NCI-H1694 treated with DMSO at 0.1 percent for 48 hours (cell line): ENCODE measurements at regions not wholly inside any gene's neighbourhood (a gene's known extent, or its start where the extent isn't known, plus 50 kb on each side); places are given as distances from the start of the nearest gene placed in this dataset.
"Not testable (repeated sequence)": the region's sequence is repeated elsewhere in the genome, so short reads cannot be mapped to it uniquely, and the experiment has no call there.

Experiments used
- DNase-seq: peaks from one replicate; lab custom pipeline; 2025; lab: John Stamatoyannopoulos, UW

- no peak for DNase-seq
These were observed 2112.9 kb upstream of the WWC1 start for GRCh38 chr5:166178411-166179080.

DNA sequence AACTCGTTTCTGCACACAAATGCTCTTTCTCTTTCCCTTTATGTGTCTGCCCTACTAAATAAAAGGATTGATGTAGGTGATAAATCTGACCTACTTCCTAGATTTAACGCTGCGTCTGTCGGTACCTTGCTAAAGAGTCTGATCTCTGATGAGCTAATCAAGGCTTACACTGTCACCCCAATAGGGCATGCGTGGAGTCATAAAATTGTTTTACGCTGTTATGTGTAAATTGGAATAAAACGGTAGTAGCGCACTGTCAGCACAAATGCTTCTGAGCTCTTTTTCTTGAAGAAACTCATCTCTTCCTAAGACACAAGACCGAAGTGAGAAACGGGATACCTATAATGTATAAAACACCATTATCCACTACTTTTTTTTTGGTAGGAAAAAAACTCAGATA lies 2106.3 kb upstream of the WWC1 start:
- no peak for DNase-seq

DNA sequence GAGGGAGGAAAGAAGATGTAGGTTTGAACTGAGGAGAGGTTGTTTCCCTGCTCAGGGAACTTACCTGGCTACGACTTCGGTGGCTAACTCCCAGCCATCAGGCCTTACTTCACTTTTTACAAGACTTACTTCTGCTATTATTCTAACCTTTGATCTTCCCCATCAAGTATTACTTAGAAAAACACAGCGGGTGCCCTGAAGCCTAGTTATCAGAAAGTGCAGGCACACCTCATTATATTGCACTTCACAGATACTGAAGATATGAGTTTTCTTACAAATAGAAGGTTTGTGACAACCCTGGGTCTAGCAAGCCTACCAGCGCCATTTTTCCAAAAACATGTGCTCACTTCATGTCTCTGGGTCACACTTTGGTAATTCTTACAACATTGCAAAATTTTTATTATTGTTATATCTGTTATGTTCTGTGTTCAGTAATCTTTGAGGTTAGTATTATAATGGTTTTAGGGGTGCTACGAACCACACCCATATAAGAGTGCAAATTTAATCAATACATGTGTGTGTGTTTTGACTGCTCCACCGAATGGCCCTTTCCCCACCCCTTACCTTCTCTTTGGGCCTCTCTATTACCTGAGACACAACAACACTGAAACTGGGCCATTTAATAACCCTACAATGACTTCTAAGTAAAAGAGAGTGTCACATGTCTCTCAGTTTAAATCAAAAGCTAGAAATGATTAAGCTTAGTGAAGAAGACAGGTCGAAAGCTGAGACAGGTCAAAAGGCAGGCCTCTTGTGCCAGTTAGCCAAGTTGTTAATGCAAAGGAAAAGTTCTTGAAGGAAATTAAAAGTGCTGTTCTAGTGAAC lies 2102.7 kb upstream of the WWC1 start:
- no peak for DNase-seq

DNA sequence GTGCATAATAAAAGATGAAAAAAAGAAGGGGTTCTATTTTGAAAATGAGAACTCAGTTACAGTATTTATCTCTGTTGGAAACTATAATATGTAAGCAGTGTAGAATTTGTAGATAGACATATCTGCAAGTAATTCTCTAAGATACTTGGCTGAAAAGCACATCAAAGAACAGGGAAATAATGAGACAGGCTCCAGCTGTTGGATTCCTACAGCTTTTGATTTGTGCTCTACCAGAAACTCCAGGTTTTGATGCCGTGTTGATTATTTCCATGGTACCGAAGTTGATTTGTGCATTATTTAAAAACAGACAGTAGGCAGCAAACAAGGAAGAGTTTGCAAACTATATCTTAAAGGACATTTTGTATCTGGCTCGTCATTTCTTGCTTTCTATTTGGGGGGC lies 2098.7 kb upstream of the WWC1 start:
- DNase-seq, result no peak

DNA sequence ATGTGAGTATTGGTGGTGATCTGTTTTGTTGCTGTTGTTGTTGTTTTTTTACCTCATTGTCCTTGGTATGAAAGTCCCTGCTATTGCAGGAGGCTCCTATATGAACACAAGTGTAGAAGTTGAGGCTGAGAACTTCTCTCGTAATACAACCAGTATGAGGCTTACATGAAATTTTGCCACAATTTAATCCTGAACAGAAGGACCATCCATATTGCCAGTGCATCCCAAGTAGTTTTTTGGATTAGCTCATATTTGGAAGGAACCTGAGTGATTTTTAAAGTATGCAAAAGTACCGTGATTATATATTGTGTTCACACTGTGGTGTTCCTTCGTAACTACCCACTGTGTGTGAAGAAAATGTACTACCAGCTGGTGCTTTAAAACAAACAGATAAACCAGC lies 2095.5 kb upstream of the WWC1 start:
- no peak for DNase-seq

DNA sequence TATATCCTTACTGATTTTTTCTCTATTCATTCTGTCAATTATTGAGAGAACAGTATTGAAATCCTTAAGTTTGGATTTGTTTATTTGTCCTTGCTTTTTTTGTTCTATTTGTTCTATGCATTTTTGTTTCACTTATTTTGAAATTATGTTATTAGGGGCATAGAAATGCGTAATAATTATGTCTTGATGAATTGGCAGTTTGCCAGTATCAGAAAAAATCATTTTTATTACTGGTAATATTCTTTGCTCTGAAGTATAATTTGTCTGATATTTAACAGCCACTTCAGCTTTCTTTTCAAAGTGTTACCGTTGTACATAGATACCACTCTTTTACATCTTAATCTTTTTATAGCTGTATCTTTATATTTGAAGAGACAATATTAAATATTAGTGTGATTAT lies 2090.9 kb upstream of the WWC1 start:
- DNase-seq, result no peak

DNA sequence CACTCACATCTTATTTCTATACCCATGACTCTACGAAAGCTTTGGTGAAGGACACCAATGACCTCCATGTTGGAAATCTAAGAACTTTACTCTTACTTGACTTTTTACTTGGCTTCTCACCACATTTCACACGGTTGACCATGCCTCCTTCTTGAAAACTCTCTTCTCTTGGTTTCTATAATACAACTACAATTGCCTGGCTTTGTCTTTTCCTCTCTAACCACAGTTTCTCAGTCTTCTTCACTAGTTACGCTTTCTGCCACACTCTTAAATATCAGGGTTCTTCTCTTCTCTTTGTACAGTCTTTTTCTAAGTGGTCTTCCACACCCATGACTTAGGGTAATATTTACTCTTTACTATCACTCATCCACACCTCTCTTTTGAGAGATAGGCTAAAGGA lies 2079.8 kb upstream of the WWC1 start:
- no peak for DNase-seq

DNA sequence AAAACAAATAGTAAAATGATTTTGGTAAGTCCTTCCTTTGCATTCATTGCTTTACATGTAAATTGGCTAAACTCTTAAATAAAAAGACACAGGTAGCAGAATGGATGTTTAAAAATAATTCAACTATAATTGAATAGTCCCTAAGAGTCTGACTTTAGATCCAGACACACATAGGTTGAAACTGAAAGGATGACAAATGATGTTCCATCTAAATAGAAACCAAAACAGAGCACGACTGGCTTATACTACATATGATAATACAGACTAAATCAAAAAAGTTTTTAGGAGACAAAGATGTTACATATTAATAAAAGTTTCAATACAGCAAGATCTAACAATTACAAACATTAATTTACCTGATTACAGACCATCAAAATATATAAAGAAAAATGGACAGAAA lies 2055.1 kb upstream of the WWC1 start:
- no peak for DNase-seq

DNA sequence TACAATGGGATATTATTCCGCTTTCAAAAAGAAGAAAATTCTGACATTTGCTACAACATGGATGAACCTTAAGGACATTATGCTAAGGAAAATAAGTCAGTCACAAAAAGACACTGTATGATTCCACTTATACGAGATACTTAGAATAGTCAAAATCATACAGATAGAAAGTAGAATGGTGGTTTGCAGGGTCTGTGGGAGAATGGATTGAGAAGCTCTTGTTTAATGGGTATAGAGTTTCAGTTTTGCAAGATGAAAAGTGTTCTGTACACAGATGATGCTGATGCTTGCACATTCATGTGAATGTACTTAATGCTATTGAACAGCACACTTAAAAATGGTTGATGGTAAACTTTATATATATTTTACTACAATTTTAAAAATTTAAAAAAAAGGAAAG lies 2050.7 kb upstream of the WWC1 start:
- DNase-seq, result no peak

GRCh38 chr5:166245556-166245955 lies 2045.9 kb upstream of the WWC1 start:
- no peak for DNase-seq

DNA sequence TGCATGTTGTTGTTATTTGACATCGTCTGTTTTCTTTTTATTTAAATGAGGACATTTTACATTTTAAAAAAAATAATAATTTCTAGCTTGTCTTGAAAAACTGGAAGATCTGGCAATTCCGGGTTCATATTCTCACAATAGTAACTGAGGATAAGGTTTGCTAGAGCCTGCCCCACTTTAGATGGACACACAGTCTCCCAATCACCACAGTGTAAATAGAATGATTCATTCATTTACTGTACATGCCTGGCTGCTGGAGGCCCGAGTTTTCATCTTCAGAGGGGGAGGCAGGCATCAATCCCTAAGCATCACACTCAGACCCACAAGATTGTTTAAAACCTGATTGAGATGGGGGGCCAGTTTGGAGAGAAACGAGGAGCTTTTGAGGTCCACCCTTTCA lies 2039.7 kb upstream of the WWC1 start:
- DNase-seq, result no peak

DNA sequence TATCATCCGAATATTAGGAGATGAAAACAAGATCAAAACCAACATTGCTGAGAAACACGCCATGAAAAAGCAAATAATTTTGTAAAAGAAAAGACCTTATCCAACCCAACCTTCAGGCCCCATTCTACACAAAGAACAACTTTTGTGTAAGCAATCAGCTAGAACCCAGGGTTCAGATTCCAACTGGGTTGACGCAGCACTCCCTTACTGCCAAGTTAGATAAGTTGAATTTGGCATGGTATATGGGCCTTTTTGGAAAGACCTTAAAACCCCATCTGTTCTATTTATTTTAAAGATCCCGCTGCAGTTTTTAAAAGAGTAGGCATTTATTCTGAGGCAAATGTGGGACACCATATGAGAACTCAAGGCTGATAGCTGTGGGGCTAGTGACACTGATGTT lies 2033.8 kb upstream of the WWC1 start:
- DNase-seq, result no peak

GRCh38 chr5:166262395-166262794 lies 2029.0 kb upstream of the WWC1 start:
- no peak for DNase-seq

- no peak for DNase-seq
These were observed 2023.5 kb upstream of the WWC1 start for GRCh38 chr5:166267907-166268306.

- DNase-seq, result no peak
These were observed 2020.7 kb upstream of the WWC1 start for GRCh38 chr5:166270712-166271111.

- DNase-seq, result no peak
These were observed 2015.4 kb upstream of the WWC1 start for GRCh38 chr5:166276006-166276405.

DNA sequence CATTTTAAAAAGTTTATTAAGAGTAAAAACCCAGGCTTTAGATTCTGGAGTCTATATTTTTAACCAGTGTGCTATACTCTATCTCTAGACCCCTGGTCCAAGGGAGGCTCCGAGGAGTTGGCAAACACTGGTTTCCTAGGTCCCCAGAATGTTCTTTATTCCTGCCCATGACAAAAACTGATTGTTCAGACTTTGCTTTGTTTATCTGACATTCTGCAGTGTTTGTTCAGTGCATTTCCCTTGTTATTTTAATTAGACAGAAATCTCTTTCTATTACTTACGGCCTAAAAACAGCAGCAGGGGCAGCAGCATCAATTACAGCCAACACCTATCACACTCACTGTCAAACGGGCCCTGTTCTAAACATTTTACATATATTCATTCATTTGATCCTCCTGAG lies 2011.6 kb upstream of the WWC1 start:
- DNase-seq, result no peak

- DNase-seq, result no peak
These were observed 2010.0 kb upstream of the WWC1 start for GRCh38 chr5:166281433-166281832.

DNA sequence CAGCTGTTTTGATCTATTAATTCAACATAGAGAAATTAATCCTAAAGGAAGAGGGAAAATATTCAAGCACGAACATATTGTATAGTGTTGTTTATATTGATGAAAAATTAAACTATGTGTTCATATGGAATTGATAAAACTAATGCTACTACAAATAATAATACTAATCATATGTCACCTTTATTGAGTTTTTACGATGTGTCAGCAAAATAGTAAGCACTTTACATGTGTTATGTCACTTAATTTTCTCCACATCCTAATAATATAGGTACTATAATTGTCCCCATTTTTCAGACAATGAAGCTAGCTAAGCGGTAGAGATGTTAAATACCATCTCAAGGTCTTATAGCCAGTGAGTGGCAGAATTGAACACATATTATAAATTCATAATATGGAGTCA lies 2008.5 kb upstream of the WWC1 start:
- DNase-seq, result no peak

DNA sequence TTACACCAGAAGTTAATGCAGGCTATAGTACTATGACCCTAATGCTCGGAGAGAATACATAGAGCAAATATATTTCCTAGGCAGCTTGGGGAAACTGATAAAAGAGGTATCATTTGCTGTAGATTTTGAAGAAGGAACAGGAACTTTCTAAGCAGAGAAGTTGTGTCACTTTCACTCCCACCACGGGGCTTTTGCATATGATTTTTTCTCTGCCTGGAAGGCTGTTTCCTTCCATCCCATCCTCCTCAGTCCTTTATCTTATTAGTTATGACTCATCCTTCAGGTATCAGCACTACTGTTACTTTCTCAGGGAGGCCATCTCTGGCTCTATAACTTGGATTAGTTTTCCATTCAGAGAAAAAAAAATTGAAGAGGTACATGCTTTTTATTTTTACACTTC lies 2006.1 kb upstream of the WWC1 start:
- DNase-seq, result no peak

- no peak for DNase-seq
These were observed 2004.6 kb upstream of the WWC1 start for GRCh38 chr5:166286832-166287231.

DNA sequence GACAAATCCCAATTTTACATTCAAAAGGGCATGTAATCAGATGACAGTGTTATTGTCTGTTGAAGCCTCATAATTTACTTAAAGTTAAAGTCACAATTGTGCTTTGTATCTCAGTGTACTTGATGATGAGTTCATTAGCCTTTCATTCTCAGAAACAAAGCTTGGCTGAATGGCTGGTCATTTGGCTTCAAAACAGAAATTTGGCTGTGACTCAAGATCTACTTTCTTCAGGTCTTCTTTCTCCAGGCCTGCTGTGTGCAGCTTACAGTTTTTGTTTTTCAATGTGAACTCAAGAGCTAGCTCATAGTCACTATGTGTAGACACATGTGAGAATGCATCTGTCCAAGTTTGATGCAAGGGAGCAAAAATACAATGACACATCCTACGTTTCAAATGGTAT lies 2003.6 kb upstream of the WWC1 start:
- no peak for DNase-seq

GRCh38 chr5:166291800-166292199 lies 1999.6 kb upstream of the WWC1 start:
- not testable (repeated sequence) for DNase-seq

DNA sequence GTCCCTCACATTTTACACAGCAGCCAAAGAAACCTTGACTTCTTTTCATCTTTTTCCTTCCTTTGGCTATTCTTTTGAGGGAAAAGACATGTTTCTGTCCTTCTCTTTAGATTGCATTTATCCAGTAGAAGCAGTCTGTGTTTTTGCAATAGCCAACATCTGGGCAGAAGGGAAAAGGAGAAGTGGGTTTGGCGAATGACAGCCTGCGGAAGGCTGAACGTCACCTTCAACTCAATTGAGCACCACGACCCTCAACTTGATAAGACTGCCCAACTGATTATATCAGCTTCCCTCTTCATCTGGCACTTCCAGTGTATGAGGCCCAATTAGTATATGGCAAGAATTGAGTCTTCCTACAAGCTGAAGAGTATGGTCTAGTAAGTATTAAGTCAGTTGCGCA lies 1997.6 kb upstream of the WWC1 start:
- DNase-seq, result no peak
